Daoy (cell line): ENCODE measurements at regions not wholly inside any gene's neighbourhood (a gene's known extent, or its start where the extent isn't known, plus 50 kb on each side); places are given as distances from the start of the nearest gene placed in this dataset.

Experiments
- DNase-seq: peaks from one replicate; pipeline ENCODE4 v3.0.0-alpha.2; 2015; ENCODE audit warnings: low read depth

GRCh38 chr7:42373285-42373684 is 136.3 kb upstream of the GLI3 start:
- no peak for DNase-seq

GRCh38 chr7:42372479-42372878 is 135.5 kb upstream of the GLI3 start:
- no peak for DNase-seq

- DNase-seq: no peak
These were observed 122.9 kb upstream of the GLI3 start for GRCh38 chr7:42359946-42360345.

- DNase-seq: no peak
These were observed 114.4 kb upstream of the GLI3 start for GRCh38 chr7:42351316-42351935.

- DNase-seq: peak; percentile 25
These were observed 113.8 kb upstream of the GLI3 start for GRCh38 chr7:42350801-42351200.

GRCh38 chr7:42348631-42349030 is 111.6 kb upstream of the GLI3 start:
- no peak for DNase-seq

GRCh38 chr7:42348071-42348470 is 111.1 kb upstream of the GLI3 start:
- DNase-seq: no peak

- no peak for DNase-seq
These were observed 110.6 kb upstream of the GLI3 start for GRCh38 chr7:42347616-42348015.

GRCh38 chr7:42345478-42346299 is 108.7 kb upstream of the GLI3 start:
- no peak for DNase-seq

- DNase-seq: no peak
These were observed 107.3 kb upstream of the GLI3 start for GRCh38 chr7:42344198-42344755.

- no peak for DNase-seq
These were observed 105.4 kb upstream of the GLI3 start for GRCh38 chr7:42342381-42342780.

GRCh38 chr7:42340436-42340835 is 103.4 kb upstream of the GLI3 start:
- peak; percentile 38 for DNase-seq

GRCh38 chr7:42338916-42339540 is 102.0 kb upstream of the GLI3 start:
- DNase-seq: no peak

GRCh38 chr7:42338231-42338915 is 101.4 kb upstream of the GLI3 start:
- DNase-seq: peak; percentile 43

- DNase-seq: no peak
These were observed 100.4 kb upstream of the GLI3 start for GRCh38 chr7:42337225-42337905.

GRCh38 chr7:42332605-42333222 is 95.7 kb upstream of the GLI3 start:
- no peak for DNase-seq

- DNase-seq: no peak
These were observed 82.6 kb upstream of the GLI3 start for GRCh38 chr7:42319631-42320030.

- peak; percentile 85 for DNase-seq
These were observed 78.6 kb upstream of the GLI3 start for GRCh38 chr7:42315631-42316030.

- peak; percentile 73 for DNase-seq
These were observed 78.1 kb upstream of the GLI3 start for GRCh38 chr7:42315103-42315502.

- peak; percentile 58 for DNase-seq
These were observed 77.7 kb upstream of the GLI3 start for GRCh38 chr7:42314696-42315095.

- no peak for DNase-seq
These were observed 74.2 kb upstream of the GLI3 start for GRCh38 chr7:42311195-42311594.
